ENCODE measurements at regions not wholly inside any gene's neighbourhood (a gene's known extent, or its start where the extent isn't known, plus 50 kb on each side); places are given as distances from the start of the nearest gene placed in this dataset.
A peak's percentile ranks its signal among the peaks of the same experiment; 100 is the strongest.

GRCh38 chr20:55685841-55686240 is 319.5 kb downstream of the CBLN4 start:
- DNase-seq (no peak), ATAC-seq (no peak)
- H3K4me1 ChIP-seq (ENCODE audit: control insufficient read depth, insufficient read depth, low read length): no peaks in the 10 kb centered on the region
- no peak overlapping the region for H3K4me3 ChIP-seq (ENCODE audit: low read length)
- intact Hi-C loops (cut with DNase I): no loop called here
- no peaks in the 10 kb centered on the region for H3K27me3 ChIP-seq (ENCODE audit: control insufficient read depth, insufficient read depth)
- no peak overlapping the region for H3K27ac ChIP-seq (ENCODE audit: low read length)
- WGBS: 57% methylated on average over 8 of the region's 8 CpGs
- no peaks in the 10 kb centered on the region for H3K9me3 ChIP-seq (ENCODE audit: control insufficient read depth, low read length)

GRCh38 chr20:55685425-55685824 is 319.9 kb downstream of the CBLN4 start:
- ATAC-seq: no peak
- no peak for DNase-seq
- Histone ChIP-seq H3K27ac (ENCODE audit: low read length) (no peak overlapping the region), H3K4me3 (ENCODE audit: low read length) (no peak overlapping the region), H3K27me3 (ENCODE audit: control insufficient read depth, insufficient read depth) (no peaks in the 10 kb centered on the region), H3K9me3 (ENCODE audit: control insufficient read depth, low read length) (no peaks in the 10 kb centered on the region), H3K4me1 (ENCODE audit: control insufficient read depth, insufficient read depth, low read length) (no peaks in the 10 kb centered on the region)
- intact Hi-C loops (cut with DNase I): no loop called here
- 79% methylated on average over 4 of the region's 4 CpGs for WGBS

DNA sequence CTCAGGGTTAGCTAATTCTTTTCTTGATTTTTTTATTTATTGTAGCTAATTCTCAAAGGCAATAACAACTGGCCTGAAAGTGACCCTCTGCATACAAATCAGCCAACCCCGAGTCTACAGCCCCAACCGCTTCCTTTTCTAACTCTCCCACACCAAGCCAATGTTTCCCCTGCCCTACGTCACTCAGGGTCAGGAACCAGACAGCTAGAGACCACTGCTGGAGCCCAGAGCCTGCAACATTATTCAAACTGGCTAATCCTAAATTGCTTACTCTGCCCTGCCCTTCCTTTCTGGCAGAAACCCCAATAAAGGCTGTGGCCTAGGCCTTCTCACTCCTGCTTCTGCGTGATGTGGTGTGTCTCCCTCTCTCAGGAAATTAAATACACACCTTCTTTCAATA is 320.7 kb downstream of the CBLN4 start:
- Histone ChIP-seq H3K27me3 (ENCODE audit: control insufficient read depth, insufficient read depth) (no peaks in the 10 kb centered on the region), H3K9me3 (ENCODE audit: control insufficient read depth, low read length) (no peaks in the 10 kb centered on the region), H3K4me1 (ENCODE audit: control insufficient read depth, insufficient read depth, low read length) (no peaks in the 10 kb centered on the region), H3K27ac (ENCODE audit: low read length) (no peak overlapping the region), H3K4me3 (ENCODE audit: low read length) (no peak overlapping the region)
- ATAC-seq: peak; percentile 81 to 96
- peak; percentile 27 to 52 (median 49) for DNase-seq
- WGBS: 41% methylated on average over 4 of the region's 4 CpGs
- intact Hi-C loops (cut with DNase I): no loop called here

GRCh38 chr20:55678970-55679667 is 326.2 kb downstream of the CBLN4 start:
- Histone ChIP-seq H3K27me3 (ENCODE audit: control insufficient read depth, insufficient read depth) (no peaks in the 10 kb centered on the region), H3K27ac (ENCODE audit: low read length) (no peak overlapping the region), H3K4me1 (ENCODE audit: control insufficient read depth, insufficient read depth, low read length) (no peaks in the 10 kb centered on the region), H3K4me3 (ENCODE audit: low read length) (no peak overlapping the region), H3K9me3 (ENCODE audit: control insufficient read depth, low read length) (no peaks in the 10 kb centered on the region)
- ATAC-seq (no peak), DNase-seq (no peak)
- 71% methylated on average over 5 of the region's 5 CpGs for WGBS
- intact Hi-C loops (cut with DNase I): no loop called here

GRCh38 chr20:55678126-55678525 is 327.2 kb downstream of the CBLN4 start:
- no peaks in the 10 kb centered on the region for H3K4me1 ChIP-seq (ENCODE audit: control insufficient read depth, insufficient read depth, low read length)
- no peak overlapping the region for H3K4me3 ChIP-seq (ENCODE audit: low read length)
- intact Hi-C loops (cut with DNase I): no loop called here
- H3K9me3 ChIP-seq (ENCODE audit: control insufficient read depth, low read length): no peaks in the 10 kb centered on the region
- no peaks in the 10 kb centered on the region for H3K27me3 ChIP-seq (ENCODE audit: control insufficient read depth, insufficient read depth)
- WGBS: 49% methylated on average over 3 of the region's 3 CpGs
- no peak overlapping the region for H3K27ac ChIP-seq (ENCODE audit: low read length)
- DNase-seq (no peak), ATAC-seq (no peak)

- intact Hi-C loops (cut with DNase I): no loop called here
- Histone ChIP-seq H3K9me3 (ENCODE audit: control insufficient read depth, low read length) (no peaks in the 10 kb centered on the region), H3K4me3 (ENCODE audit: low read length) (no peak overlapping the region), H3K27me3 (ENCODE audit: control insufficient read depth, insufficient read depth) (no peaks in the 10 kb centered on the region), H3K27ac (ENCODE audit: low read length) (no peak overlapping the region), H3K4me1 (ENCODE audit: control insufficient read depth, insufficient read depth, low read length) (no peaks in the 10 kb centered on the region)
- no peak for DNase-seq
- ATAC-seq: no peak
- 86% methylated on average over 5 of the region's 5 CpGs for WGBS
These were observed 328.3 kb downstream of the CBLN4 start for GRCh38 chr20:55677011-55677410.

GRCh38 chr20:55676097-55676496 is 329.2 kb downstream of the CBLN4 start:
- intact Hi-C loops (cut with DNase I): no loop called here
- Histone ChIP-seq H3K4me1 (ENCODE audit: control insufficient read depth, insufficient read depth, low read length) (no peaks in the 10 kb centered on the region), H3K4me3 (ENCODE audit: low read length) (no peak overlapping the region), H3K27me3 (ENCODE audit: control insufficient read depth, insufficient read depth) (no peaks in the 10 kb centered on the region), H3K9me3 (ENCODE audit: control insufficient read depth, low read length) (no peaks in the 10 kb centered on the region), H3K27ac (ENCODE audit: low read length) (no peak overlapping the region)
- WGBS: 71% methylated on average over 5 of the region's 5 CpGs
- ATAC-seq (no peak), DNase-seq (no peak)

- Histone ChIP-seq H3K27ac (ENCODE audit: low read length) (no peak overlapping the region), H3K4me3 (ENCODE audit: low read length) (no peak overlapping the region), H3K4me1 (ENCODE audit: control insufficient read depth, insufficient read depth, low read length) (no peaks in the 10 kb centered on the region), H3K27me3 (ENCODE audit: control insufficient read depth, insufficient read depth) (no peaks in the 10 kb centered on the region), H3K9me3 (ENCODE audit: control insufficient read depth, low read length) (no peaks in the 10 kb centered on the region)
- intact Hi-C loops (cut with DNase I): no loop called here
- DNase-seq: no peak
- 88% methylated on average over 1 of the region's 1 CpG for WGBS
- ATAC-seq: no peak
These were observed 336.7 kb downstream of the CBLN4 start for GRCh38 chr20:55668631-55669030.

- no peak for DNase-seq
- intact Hi-C loops (cut with DNase I): no loop called here
- no peak for ATAC-seq
- 81% methylated on average over 3 of the region's 3 CpGs for WGBS
- H3K4me3 ChIP-seq (ENCODE audit: low read length): no peak overlapping the region
- no peaks in the 10 kb centered on the region for H3K4me1 ChIP-seq (ENCODE audit: control insufficient read depth, insufficient read depth, low read length)
- no peaks in the 10 kb centered on the region for H3K9me3 ChIP-seq (ENCODE audit: control insufficient read depth, low read length)
- no peak overlapping the region for H3K27ac ChIP-seq (ENCODE audit: low read length)
- no peaks in the 10 kb centered on the region for H3K27me3 ChIP-seq (ENCODE audit: control insufficient read depth, insufficient read depth)
These were observed 337.4 kb downstream of the CBLN4 start for GRCh38 chr20:55667955-55668354.

GRCh38 chr20:55667024-55667423 is 338.3 kb downstream of the CBLN4 start:
- Histone ChIP-seq H3K4me1 (ENCODE audit: control insufficient read depth, insufficient read depth, low read length) (no peaks in the 10 kb centered on the region), H3K27ac (ENCODE audit: low read length) (no peak overlapping the region), H3K9me3 (ENCODE audit: control insufficient read depth, low read length) (no peaks in the 10 kb centered on the region), H3K27me3 (ENCODE audit: control insufficient read depth, insufficient read depth) (no peaks in the 10 kb centered on the region), H3K4me3 (ENCODE audit: low read length) (no peak overlapping the region)
- ATAC-seq (no peak), DNase-seq (no peak)
- WGBS: 77% methylated on average over 4 of the region's 4 CpGs
- intact Hi-C loops (cut with DNase I): no loop called here

DNA sequence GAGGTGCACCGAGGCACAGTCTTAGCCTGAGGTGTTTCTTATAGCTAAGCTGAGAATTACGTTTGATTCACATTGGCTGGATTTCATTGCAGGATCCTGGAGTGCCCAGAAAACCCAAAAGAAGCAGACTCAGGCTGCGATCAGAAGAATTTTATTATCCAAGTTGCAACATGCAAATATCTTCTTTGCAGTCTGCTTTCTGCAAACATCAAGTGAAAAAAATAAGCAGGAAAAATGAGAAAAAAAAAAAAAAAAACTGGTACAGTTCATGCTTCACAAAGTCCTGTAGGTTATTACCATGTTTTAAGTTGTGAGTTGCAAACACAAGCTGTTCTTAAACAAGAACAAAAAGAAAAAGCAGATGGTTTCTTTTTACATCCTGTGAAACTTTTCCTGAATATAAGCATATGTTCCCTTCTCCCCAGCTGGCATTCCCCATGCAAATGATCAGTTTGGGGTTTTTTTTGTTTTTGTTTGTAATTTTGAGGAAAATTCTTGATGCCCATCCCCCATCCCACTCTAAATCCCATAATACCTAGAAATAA is 349.0 kb downstream of the CBLN4 start:
- no peak for DNase-seq
- 50% methylated on average over 3 of the region's 3 CpGs for WGBS
- no peak for ATAC-seq
- no peak overlapping the region for H3K27ac ChIP-seq (ENCODE audit: low read length)
- no peaks in the 10 kb centered on the region for H3K9me3 ChIP-seq (ENCODE audit: control insufficient read depth, low read length)
- H3K4me3 ChIP-seq (ENCODE audit: low read length): no peak overlapping the region
- no peaks in the 10 kb centered on the region for H3K27me3 ChIP-seq (ENCODE audit: control insufficient read depth, insufficient read depth)
- intact Hi-C loops (cut with DNase I): no loop called here
- H3K4me1 ChIP-seq (ENCODE audit: control insufficient read depth, insufficient read depth, low read length): no peaks in the 10 kb centered on the region

Data from right cardiac atrium (tissue), 5 donors.